ENCODE measurements at regions not wholly inside any gene's neighbourhood (a gene's known extent, or its start where the extent isn't known, plus 50 kb on each side); places are given as distances from the start of the nearest gene placed in this dataset.

DNA sequence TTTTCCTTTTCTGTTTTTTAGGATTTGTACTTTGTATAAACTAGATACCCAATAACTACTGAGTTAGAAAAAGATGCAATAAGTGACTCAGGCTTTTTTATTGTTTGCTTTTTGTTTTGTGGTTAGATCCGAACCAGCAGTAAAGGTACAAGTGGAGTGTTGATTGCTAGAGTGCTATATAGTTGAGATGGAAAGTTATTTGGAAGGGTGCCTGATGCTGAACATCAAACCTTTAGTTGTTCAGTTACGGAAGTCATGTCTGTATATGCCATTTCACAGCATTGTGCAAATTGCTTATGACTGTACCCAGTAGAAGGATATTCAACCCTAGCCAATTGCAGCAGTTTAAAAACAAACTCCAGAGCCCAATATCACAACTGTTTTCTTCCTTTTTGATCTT is 285.1 kb downstream of the MAT2B start:
- TF ChIP-seq CTCF (IDR thresholded peaks at IDR 0.05; ENCODE audit: low read depth, low read length, missing control alignments) = no peak
- no peak overlapping the region for H3K4me3 ChIP-seq (ENCODE audit: low read depth, low read length)
- no peak for DNase-seq (ENCODE audit: low read depth)

DNA sequence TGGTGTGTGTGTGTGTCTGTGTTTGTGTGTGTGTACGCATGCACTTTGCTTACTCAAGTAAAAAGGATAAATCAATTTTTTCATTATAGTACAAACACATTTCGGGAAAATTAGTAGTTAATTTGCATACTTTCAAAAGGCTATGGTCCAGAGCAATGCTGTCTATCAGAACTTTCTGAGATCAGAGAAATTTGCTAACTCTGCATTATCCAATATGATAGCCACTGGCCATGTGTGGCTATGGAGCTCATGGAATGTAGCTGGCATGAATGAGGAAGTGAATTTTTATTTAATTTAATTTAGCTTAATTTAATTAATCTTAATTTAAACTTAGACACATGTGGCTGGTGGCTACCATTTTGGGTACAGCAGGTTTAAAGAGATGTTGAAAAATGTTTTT is 289.6 kb downstream of the MAT2B start:
- no peak for DNase-seq (ENCODE audit: low read depth)
- no peak overlapping the region for H3K4me3 ChIP-seq (ENCODE audit: low read depth, low read length)
- no peak for TF ChIP-seq CTCF (IDR thresholded peaks at IDR 0.05; ENCODE audit: low read depth, low read length, missing control alignments)

DNA sequence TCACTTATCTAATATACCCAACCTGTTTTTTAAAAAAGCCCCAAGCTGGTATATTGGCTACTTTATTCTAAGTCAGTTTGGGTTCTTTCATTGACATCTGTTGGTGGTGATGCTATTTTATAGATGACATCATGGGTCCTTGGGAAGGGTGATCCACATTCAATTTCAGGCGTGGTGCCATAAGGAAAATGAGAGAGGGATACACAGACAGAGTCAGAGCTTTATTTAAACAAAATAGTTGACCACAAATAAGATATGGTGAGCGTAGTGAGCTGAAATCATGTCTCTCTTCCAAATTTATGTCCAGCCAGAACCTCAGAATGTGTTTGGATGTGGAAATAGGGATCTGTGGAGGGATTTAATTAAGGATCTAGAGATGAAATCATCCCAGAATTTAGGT is 302.4 kb downstream of the MAT2B start:
- TF ChIP-seq CTCF (IDR thresholded peaks at IDR 0.05; ENCODE audit: low read depth, low read length, missing control alignments) = no peak
- no peak for DNase-seq (ENCODE audit: low read depth)
- H3K4me3 ChIP-seq (ENCODE audit: low read depth, low read length) = no peak overlapping the region

GRCh38 chr5:163809473-163809872 is 304.1 kb downstream of the MAT2B start:
- DNase-seq (ENCODE audit: low read depth) = no peak
- H3K4me3 ChIP-seq (ENCODE audit: low read depth, low read length) = no peak overlapping the region

GRCh38 chr5:163813900-163814299 is 308.5 kb downstream of the MAT2B start:
- TF ChIP-seq CTCF (IDR thresholded peaks at IDR 0.05; ENCODE audit: low read depth, low read length, missing control alignments) = no peak
- no peak for DNase-seq (ENCODE audit: low read depth)
- no peak overlapping the region for H3K4me3 ChIP-seq (ENCODE audit: low read depth, low read length)

More at GRCh38 chr5:163809473-163809872, 304.1 kb downstream of the MAT2B start:
- no peak for TF ChIP-seq CTCF (IDR thresholded peaks at IDR 0.05; ENCODE audit: low read depth, low read length, missing control alignments)

DNA sequence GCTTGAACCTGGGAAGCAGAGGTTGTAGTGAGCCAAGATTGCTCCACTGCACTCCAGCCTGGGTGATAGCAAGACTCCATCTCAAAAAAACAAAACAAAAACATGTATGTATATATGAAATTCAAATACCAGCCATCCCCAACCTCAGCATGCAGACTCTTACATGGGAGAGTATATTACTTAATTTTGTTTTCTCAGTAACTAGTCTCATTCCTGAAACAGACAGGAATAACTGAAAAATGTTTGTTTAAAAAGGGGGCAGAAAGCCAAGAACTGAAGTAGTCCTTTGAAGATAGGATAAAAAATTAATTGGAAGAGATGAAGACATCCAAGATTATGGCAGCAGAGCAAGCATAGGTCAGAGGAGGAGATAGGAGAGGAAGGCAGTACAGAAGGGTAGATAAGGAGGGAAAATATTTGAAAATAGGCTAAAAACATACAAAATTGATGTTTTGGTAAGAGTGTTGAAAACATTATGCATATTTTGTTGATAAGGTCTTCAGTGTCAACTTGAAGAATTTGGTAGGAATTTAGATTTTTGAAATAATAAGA is 309.9 kb downstream of the MAT2B start:
- DNase-seq (ENCODE audit: low read depth) = no peak
- H3K4me3 ChIP-seq (ENCODE audit: low read depth, low read length) = no peak overlapping the region
- no peak for TF ChIP-seq CTCF (IDR thresholded peaks at IDR 0.05; ENCODE audit: low read depth, low read length, missing control alignments)

GRCh38 chr5:163821142-163821541 is 315.7 kb downstream of the MAT2B start:
- peak; percentile 26 for TF ChIP-seq CTCF (IDR thresholded peaks at IDR 0.05; ENCODE audit: low read depth, low read length, missing control alignments)
- no peak overlapping the region for H3K4me3 ChIP-seq (ENCODE audit: low read depth, low read length)

More at GRCh38 chr5:163821142-163821541, 315.7 kb downstream of the MAT2B start:
- DNase-seq (ENCODE audit: low read depth) = no peak

Measured in GM12864 (cell line).